ENCODE measurements at regions not wholly inside any gene's neighbourhood (a gene's known extent, or its start where the extent isn't known, plus 50 kb on each side); places are given as distances from the start of the nearest gene placed in this dataset.

GRCh38 chr6:4545893-4546292, 230.3 kb upstream of the CDYL start:
- BruUV-seq (replicated peaks), result no TSS peak
- no peaks in the 10 kb centered on the region for H3K9me3 ChIP-seq (ENCODE audit: control insufficient read depth, insufficient read depth, low read depth, low read length)
- ATAC-seq (no peak), DNase-seq (ENCODE audit: low read depth, low spot score) (no peak)
- intact Hi-C loops (cut with micrococcal nuclease; ENCODE audit: unreplicated experiment) (no loop called here), in situ Hi-C loops (cut with HindIII; ENCODE audit: low pct_unique_long_range_greater_than_20kb, low sequenced_read_pairs) (no loop called here)
- H3K27me3 ChIP-seq (ENCODE audit: control insufficient read depth, insufficient read depth, low read length), result no peaks in the 10 kb centered on the region
- H3K36me3 ChIP-seq (ENCODE audit: control insufficient read depth, insufficient read depth, low read length), result no peaks in the 10 kb centered on the region
- CTCF ChIA-PET, result no interaction called here
- H3K27ac ChIP-seq (ENCODE audit: low read length), result no peak overlapping the region
- POLR2A ChIA-PET, result no interaction called here
- no peak overlapping the region for H3K4me3 ChIP-seq (ENCODE audit: low read depth in 2 of 2, low read length in 2 of 2)
- TF ChIP-seq POLR2AphosphoS5 (IDR thresholded peaks at IDR 0.05; ENCODE audit: low read depth, low read length) (no peak), SIN3A (IDR thresholded peaks at IDR 0.05; ENCODE audit: borderline replicate concordance, insufficient read depth, low read depth, low read length) (no peak), TCF7L2 (IDR thresholded peaks at IDR 0.05; ENCODE audit: low read depth, low read length) (no peak), REST (IDR thresholded peaks at IDR 0.05; ENCODE audit: insufficient read depth in 1 of 2, low read depth in 2 of 2, low read length in 1 of 2) (no peak)
- H3K4me1 ChIP-seq (ENCODE audit: control insufficient read depth, insufficient read depth, low read length), result no peaks in the 10 kb centered on the region

DNA sequence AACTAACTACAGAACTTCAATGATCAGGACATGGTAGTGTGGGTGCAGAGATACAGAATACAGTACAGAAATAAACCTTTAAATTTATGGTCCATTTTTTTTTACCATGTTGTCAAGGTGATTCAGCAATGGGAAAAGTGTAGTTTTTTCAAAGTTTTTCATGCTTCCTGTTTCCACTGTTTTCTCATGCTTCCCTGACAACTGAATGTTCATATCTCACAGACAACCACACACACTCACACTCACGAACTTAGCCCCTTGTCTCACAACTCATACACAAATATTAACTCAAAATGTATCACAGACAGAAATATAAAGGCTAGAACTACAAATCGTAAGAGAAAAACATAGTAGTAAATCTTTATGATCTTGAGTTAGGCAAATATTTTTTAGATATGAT, 232.6 kb upstream of the CDYL start:
- ATAC-seq (no peak), DNase-seq (ENCODE audit: low read depth, low spot score) (no peak)
- TF ChIP-seq TCF7L2 (IDR thresholded peaks at IDR 0.05; ENCODE audit: low read depth, low read length), result no peak
- TF ChIP-seq POLR2AphosphoS5 (IDR thresholded peaks at IDR 0.05; ENCODE audit: low read depth, low read length), result no peak
- TF ChIP-seq REST (IDR thresholded peaks at IDR 0.05; ENCODE audit: insufficient read depth in 1 of 2, low read depth in 2 of 2, low read length in 1 of 2), result no peak
- TF ChIP-seq, protein P1, sequence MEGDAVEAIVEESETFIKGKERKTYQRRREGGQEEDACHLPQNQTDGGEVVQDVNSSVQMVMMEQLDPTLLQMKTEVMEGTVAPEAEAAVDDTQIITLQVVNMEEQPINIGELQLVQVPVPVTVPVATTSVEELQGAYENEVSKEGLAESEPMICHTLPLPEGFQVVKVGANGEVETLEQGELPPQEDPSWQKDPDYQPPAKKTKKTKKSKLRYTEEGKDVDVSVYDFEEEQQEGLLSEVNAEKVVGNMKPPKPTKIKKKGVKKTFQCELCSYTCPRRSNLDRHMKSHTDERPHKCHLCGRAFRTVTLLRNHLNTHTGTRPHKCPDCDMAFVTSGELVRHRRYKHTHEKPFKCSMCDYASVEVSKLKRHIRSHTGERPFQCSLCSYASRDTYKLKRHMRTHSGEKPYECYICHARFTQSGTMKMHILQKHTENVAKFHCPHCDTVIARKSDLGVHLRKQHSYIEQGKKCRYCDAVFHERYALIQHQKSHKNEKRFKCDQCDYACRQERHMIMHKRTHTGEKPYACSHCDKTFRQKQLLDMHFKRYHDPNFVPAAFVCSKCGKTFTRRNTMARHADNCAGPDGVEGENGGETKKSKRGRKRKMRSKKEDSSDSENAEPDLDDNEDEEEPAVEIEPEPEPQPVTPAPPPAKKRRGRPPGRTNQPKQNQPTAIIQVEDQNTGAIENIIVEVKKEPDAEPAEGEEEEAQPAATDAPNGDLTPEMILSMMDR (IDR thresholded peaks at IDR 0.05), result no peak
- no peak for TF ChIP-seq SIN3A (IDR thresholded peaks at IDR 0.05; ENCODE audit: borderline replicate concordance, insufficient read depth, low read depth, low read length)
- no peaks in the 10 kb centered on the region for H3K36me3 ChIP-seq (ENCODE audit: control insufficient read depth, insufficient read depth, low read length)
- H3K4me3 ChIP-seq (ENCODE audit: low read depth in 2 of 2, low read length in 2 of 2), result no peak overlapping the region
- in situ Hi-C loops (cut with HindIII; ENCODE audit: low pct_unique_long_range_greater_than_20kb, low sequenced_read_pairs), result no loop called here
- H3K27ac ChIP-seq (ENCODE audit: low read length), result no peak overlapping the region
- intact Hi-C loops (cut with micrococcal nuclease; ENCODE audit: unreplicated experiment), result no loop called here
- CTCF ChIA-PET, result no interaction called here
- no peaks in the 10 kb centered on the region for H3K4me1 ChIP-seq (ENCODE audit: control insufficient read depth, insufficient read depth, low read length)
- POLR2A ChIA-PET, result interaction anchor here (0.6 kb wide), 1 partner anchor 12 kb away, joined by 5 read pairs; no protein-coding TSS in a partner anchor
- H3K9me3 ChIP-seq (ENCODE audit: control insufficient read depth, insufficient read depth, low read depth, low read length), result no peaks in the 10 kb centered on the region
- no TSS peak for BruUV-seq (replicated peaks)
- H3K27me3 ChIP-seq (ENCODE audit: control insufficient read depth, insufficient read depth, low read length), result no peaks in the 10 kb centered on the region

Measured in Panc1 (cell line).